HG02678 (cell line): ENCODE measurements at regions not wholly inside any gene's neighbourhood (a gene's known extent, or its start where the extent isn't known, plus 50 kb on each side); places are given as distances from the start of the nearest gene placed in this dataset.
"Not testable (repeated sequence)": the region's sequence is repeated elsewhere in the genome, so short reads cannot be mapped to it uniquely, and the experiment has no call there.

Experiments
- ATAC-seq: cut with Tn5 transposase; IDR thresholded peaks from one replicate; pipeline ENCODE4 v1.9.1; 2021; ENCODE audit warnings: mild to moderate bottlenecking, moderate library complexity; ENCODE audit not compliant: unreplicated experiment

- ATAC-seq: no peak
Measured at GRCh38 chr6:139473731-139474130, 99.3 kb upstream of the CITED2 start.

- no peak for ATAC-seq
Measured at GRCh38 chr6:139473231-139473701, 98.8 kb upstream of the CITED2 start.

GRCh38 chr6:139472351-139473015 is 98.0 kb upstream of the CITED2 start:
- no peak for ATAC-seq

DNA sequence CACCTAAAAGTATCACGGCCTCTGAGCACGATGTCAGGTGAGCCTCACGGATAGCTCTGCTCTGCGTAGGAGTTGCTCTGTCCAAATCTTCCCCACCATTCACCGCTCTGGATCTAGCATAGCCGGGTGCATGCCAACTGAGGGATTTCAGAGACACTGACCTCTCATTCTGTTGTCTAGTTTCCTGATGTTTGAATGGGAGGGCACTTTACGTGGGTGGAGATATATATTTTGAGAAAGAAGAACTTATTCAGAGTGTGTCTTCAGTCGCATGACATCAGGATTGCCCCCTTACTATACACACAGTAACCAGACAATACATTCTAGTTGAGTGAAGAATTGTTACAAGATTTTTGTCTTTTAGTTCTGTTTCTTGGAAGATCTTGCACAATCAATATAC is 96.5 kb upstream of the CITED2 start:
- no peak for ATAC-seq

- no peak for ATAC-seq
Measured at GRCh38 chr6:139468178-139468819, 93.9 kb upstream of the CITED2 start.

- ATAC-seq: no peak
Measured at GRCh38 chr6:139457476-139457875, 83.0 kb upstream of the CITED2 start.

- no peak for ATAC-seq
Measured at GRCh38 chr6:139452148-139452876, 77.9 kb upstream of the CITED2 start.

DNA sequence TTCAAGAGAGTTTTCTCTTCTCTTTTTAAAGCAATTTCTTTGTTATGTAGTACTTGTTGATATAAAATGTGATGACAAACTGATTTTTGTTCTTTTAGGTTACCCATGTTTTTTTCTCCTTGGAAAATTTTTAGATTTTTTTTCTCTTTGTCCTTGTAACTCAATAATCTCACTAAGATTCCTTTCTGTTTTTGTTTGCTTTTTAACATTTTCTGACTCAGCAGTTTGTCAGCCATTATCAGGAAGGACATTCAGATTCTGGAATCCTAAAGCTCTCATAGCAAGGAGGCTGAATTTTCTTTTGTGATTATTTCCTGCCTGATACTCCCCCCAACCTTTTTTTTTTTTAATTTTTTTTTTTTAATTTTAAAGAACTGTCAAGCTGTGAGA is 75.2 kb upstream of the CITED2 start:
- ATAC-seq: no peak

DNA sequence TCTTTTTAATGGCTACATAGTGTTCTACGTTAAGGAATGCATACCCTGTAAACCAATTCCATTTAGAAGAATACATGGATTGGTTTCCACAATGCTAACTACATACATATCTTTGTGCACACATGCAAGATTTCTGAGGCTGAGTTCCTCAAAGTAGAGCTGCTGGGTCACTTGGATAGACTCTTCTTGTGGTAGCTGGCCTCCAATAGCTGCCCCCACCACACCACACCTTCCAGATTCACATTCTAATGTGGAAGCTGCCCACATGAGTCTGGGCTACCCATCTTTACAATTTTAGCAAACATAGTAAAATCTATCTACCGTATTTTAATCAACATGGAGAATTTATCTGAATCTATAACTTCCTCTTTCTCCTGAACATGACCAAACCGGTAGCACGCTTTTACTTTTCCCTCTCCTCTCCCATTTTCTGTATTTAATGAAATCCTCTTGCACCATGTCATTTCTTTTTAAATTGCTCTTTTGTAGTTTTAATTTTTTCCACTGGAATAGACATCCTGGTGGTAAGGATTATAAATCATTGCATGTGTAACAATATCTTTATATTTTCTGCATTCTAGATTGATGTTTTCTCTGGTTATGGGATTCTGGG is 74.7 kb upstream of the CITED2 start:
- no peak for ATAC-seq

DNA sequence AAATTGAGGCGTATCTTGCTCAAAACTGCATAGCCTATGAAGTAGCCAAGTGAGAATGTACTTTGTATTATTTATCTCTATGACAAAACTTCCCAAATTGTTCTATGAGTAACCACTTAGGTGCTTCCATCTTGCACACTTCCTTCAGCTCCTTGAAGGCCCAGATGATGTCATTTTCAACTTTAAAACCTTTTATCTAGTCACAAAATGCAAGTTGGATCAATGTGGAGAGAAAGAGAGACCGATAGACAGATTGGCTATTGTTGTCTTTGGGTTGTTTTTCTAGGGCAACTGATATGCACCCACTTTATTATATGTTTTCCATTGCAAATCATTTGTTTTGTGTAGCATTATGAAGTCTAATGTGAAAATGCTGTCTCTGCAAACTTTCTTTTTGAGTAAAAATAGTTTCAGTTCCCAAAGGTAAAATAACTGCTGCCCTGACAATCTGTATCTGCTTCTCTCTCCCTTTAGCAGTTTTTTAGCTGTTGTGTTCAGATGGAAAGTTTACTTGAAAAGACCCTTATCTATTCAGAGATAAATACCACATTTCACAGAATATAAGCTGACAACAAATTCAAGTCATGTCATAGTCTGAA is 73.7 kb upstream of the CITED2 start:
- ATAC-seq: peak; percentile 89

DNA sequence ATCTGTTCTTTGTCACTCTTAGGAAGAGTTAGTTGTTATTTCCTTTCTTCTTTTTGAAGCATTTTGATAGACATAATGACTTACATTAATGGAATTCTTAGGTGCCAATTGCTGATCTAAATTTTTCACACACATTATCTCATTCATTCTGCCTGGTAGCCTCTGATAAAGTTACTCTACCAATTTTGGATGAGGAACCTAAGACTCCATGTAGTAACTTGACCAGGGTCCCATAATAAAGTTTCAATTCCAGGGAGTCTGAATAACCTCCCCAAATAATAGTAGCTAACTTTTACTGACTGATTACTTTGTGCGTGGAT is 73.2 kb upstream of the CITED2 start:
- ATAC-seq: no peak

DNA sequence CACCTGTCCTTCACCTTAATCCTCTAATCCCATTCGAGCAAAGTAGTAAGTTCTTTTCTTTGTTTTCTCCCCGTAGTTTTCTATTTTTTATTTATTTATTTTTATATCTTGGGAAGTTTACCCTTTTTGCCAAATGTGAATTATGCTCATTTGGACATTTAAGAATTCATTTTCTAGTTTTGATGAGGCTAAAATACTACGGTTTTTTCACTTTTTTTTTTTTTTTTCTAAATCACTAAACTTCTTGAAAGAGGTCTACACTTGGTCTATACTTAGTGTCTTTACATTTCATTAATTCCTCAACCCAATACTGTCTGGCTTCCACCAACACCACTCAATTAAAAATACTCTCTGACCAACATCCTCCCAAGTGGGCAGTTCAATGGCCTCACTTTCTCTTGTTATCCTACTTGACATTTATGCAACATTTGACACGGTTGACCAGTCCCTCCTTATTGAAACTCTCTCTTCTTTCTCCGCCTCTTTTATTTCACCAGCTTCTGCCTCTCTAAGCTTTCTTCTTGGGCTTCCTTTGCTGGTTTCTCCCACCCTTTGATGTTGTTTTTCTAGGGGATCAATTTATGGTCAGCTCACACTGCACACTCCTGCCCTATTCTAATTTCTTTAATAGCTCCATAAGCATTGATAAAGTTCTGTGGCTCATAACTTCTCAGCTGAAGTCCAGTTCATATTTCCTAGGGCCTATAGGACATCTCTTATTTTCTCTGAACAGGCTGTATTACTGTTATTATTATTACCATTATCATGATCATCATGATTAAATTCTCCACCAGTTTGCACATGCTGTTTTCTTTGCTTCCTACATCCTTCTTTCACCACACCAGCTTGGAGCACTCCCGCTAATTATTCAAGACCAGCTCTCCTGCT is 72.6 kb upstream of the CITED2 start:
- no peak for ATAC-seq

GRCh38 chr6:139446138-139446715 is 71.8 kb upstream of the CITED2 start:
- no peak for ATAC-seq

GRCh38 chr6:139444273-139444787 is 69.9 kb upstream of the CITED2 start:
- ATAC-seq: not testable (repeated sequence)

GRCh38 chr6:139443231-139444112 is 69.0 kb upstream of the CITED2 start:
- no peak for ATAC-seq

GRCh38 chr6:139442188-139442671 is 67.8 kb upstream of the CITED2 start:
- no peak for ATAC-seq

- ATAC-seq: no peak
Measured at GRCh38 chr6:139439349-139439748, 64.9 kb upstream of the CITED2 start.

DNA sequence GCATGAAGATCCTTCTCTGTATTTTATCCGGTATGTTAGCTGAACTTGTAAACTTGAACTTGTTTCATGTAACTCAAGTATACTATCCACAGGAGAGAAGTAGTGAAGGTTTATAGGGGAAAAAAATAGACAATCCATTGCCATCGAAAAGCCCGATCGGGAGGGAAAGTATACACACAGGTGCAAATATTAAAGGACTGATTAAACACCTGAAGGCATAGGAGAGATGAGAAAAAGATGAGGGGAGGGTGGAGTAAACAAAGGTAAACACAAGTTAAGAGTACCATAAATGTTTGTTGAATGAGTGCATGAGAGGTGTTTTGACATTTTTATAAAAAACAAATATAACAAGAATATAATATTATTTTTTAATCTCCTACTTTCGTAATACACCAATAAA is 64.3 kb upstream of the CITED2 start:
- no peak for ATAC-seq

- ATAC-seq: no peak
Measured at GRCh38 chr6:139436957-139437348, 62.5 kb upstream of the CITED2 start.
